NCI-H1694 treated with DMSO at 0.1 percent for 48 hours (cell line): ENCODE measurements at regions not wholly inside any gene's neighbourhood (a gene's known extent, or its start where the extent isn't known, plus 50 kb on each side); places are given as distances from the start of the nearest gene placed in this dataset.

Experiments
- DNase-seq: peaks from one replicate; lab custom pipeline; 2025; lab: John Stamatoyannopoulos, UW

DNA sequence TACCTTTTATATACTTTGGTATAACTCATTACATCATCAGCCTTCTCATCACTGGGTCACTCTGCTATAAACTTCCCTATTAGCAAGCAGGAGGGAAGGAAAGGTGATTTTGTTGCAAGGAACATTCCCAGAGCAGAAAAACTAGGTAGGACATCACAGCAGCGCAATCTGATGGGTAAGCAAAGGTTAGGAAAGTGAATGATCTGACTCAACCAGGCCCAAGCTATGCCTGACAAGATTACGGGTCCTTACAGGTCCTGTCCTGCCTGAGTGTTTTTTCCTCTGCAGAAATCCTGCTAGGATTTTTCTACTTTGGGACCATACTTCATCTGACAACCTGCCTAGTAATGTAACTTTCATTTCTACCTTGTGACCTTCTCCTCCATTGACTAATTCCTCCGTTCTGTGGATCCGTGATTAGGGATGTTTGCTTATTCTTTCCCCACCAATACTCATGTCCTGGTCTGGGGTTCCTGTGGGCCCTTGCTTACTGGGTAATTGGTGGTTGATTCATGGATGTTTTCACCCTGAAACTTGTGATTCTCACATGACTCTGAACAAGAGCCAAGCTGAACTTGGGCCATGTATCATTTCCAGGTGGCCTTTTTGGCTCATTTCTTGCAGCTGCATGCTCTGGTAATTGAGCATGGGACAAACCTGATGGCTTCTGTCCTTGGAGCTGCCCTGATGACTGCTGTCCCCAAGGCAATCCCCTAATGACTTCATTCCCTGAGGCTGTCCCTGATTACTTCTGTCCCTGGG, 111.9 kb upstream of the KIT start:
- no peak for DNase-seq

DNA sequence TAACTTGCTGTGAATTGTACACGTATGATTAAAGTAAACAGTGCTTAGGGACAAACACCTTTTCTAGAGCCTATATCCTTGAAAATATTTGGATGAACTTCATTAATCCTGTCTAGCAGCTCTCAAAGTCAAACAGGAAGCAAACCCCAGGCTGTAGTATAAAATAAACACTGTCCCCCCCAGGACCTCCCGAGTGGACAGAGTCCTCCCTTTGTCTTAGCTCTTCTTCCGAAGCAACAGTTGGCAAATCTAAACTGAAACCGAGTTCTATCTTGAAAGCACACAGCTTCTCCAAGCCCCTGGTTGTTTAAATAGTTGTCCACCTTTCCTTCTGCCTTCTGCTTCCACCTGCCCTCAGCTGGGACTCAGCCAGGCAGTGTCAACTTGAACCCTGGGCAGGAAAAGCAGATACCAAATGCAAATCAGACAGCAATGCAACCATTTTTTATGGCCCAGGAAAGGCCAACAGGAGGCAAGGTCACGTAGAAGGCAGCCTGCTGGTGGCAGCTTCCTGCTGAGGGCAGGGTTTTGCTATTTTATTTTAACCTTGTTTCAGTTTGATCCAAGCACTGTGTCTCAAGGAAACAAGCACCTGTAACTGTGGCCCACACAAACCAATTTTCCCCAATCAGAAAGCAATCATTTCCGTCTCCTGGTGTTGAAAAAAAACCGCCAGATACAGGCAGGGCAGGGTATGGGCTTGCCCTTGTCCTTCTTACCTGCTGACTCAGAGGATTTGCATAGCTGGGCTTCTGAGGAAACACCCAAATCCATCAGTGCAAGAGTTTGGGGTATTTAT, 110.3 kb upstream of the KIT start:
- no peak for DNase-seq

DNA sequence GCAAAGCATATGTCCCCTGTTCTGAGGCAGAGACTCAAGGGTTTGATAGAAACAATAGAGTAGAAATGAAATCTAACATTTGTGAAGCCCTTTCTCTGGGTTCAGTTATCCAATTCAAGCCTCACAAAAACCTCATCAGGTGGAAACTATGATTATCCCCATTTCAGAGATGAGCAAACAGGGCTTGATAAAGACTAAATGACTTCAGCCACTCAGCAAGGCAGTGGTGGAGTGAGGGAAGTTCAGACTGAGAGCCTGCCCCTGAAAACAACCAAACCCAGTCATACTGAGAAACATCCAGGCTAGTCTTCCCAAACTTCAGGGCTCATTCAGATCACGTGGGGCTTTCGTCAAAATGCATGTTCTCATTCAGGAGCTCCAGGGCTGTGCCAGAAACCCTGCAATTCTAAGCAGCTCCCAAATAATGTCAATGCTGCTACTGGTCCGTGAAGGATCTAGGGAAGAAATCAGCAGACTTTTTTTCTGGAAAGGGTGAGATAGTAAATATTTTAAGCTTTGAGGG, 109.6 kb upstream of the KIT start:
- DNase-seq: no peak

DNA sequence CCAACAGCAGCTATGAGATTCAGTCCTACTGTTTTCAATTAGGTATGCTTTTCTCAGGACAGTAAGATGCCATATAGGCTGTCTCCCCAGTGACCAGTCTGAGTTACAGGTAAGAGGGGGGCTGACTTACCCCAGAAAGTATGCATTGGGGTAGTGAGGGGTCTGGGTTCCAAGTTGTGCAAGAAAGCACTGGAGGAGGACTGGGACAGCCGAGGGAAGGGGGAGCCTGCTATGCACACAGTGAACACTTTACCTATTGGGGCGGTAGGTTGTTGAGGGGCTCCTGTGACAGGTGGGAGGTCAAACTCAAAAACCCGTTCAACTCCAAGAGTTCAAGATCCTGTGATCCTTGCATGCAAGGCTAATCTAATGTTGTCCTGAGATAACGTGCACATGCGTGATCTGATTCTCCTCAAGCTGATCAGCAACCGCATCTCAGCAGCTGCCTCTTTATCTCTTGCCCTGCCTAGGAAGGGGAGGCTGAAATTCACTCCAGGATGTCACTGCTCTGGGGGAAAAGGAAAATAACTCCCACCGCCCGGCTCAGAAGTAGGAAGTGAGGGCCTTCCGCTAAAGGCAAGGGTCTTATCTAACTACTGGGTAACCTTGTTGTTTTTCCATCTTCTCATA, 108.8 kb upstream of the KIT start:
- DNase-seq: no peak

DNA sequence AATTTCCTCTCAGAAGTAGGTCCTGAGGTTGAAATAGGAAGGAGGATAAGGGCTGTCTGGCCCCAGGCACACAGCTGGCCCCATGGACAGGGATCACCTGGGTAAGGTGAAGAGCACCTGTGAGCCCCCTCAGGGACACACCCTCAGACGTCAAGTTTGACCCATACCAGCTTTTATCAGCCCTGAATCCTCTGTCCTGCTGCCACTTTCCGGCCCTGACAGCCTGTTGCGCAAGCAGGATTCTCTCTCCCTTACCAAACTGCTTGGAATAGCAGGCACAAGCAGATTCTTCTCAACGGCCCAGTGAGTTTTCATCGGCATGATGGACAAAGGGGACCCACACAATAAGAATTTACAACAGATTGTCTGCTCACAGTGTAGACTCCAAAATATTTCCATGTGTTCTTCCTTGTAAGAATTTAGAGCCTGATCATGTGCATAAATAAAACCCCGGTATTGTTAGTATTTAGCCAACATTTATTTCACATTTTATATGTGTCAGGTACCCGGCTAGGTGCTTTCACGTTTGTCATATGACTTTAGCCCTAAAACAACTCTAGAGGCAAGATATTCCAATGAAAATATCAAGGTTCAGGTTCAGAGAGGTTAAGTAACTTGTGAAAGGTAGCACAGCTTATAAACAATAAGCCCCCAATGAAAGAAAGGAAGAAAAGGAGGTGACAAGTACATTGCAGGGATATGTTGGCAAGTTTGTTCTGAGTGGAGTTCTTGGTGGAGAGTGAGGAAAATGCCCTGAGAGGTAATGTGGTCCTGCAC, 107.2 kb upstream of the KIT start:
- no peak for DNase-seq

DNA sequence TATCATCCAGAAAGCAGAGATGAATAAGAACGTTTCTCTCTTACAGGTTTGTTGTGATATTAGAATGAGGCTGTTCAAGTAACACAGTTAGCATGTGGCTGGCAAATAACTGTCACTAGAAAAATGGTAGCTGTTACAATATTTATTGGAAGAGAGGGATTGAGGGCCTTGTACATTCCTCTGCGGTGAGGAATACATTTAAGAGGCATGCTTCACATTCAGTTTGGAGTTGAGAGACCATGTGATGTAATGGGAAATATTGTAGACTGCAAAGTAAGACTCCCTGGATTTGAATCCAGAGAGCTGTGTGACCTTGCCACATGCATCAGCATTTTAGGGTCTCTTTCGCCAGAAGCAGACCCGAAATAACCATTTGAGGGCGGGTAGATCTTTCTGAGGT, 104.8 kb upstream of the KIT start:
- DNase-seq: no peak

DNA sequence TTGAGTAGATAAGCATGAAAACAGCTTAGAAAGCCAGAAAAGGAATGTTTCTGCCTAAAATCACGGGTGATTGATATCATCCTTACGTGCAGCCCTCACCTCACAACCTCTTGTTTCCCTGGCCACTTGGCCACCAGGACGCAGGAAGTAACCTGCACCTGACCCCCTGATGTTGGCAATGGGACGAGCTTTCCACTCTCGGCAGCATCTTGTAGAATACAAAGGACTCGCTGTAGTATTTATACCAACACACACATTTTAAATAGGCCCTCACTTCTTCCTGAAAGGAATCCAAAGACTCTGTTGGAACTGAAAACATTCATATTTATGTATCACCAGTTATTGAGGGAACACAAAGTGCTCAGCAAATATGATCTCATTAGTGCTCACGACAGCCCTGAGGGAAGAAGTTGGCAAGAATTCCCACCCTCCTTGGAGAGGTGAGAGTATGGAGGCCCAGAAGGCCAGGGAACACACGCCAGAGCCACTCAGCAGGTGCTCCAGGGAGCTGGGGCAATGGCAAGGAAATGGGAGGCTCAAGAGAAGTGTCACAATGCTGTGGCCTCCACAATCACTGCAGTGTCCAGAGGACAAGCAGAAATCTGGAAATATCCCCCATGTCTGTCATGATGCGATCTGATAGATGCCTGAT, 103.3 kb upstream of the KIT start:
- no peak for DNase-seq

DNA sequence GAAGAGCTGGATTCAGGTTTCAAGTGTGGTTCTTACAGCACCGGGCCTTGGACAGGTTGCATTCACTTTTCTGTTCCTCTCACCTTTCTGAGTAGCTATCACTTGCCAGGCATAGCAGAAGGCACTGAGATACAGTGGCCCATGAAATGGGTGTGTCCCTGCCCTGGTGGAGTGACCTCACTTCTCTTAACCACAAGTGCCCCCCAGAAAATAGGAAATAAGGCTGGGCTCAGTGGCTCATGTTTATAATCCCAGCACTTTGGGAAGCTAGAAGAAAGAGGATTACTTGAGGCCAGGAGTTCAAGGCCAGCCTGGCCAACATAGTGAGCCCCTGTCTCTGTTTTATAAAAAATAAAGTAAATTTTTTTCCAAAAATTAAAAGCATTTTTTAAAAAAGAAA, 101.7 kb upstream of the KIT start:
- DNase-seq: no peak

DNA sequence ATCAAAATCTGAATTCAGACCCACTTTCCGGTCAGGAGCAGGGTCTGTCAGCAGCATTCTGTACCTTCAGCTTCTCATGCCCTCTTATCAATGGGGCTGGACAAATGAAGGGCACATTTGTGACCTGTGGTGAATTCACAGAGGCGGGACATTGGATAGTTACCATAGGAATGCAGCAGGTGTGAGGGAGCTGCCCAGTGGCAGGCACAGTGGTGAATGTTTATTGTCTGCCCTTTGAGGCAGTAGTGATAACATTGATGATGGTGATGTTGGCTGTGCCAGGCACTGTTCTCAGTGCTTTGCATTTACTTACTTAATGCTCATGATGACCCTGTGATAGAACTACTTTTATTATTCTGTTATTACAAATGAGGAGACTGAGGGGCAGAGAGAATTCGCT, 101.2 kb upstream of the KIT start:
- no peak for DNase-seq

DNA sequence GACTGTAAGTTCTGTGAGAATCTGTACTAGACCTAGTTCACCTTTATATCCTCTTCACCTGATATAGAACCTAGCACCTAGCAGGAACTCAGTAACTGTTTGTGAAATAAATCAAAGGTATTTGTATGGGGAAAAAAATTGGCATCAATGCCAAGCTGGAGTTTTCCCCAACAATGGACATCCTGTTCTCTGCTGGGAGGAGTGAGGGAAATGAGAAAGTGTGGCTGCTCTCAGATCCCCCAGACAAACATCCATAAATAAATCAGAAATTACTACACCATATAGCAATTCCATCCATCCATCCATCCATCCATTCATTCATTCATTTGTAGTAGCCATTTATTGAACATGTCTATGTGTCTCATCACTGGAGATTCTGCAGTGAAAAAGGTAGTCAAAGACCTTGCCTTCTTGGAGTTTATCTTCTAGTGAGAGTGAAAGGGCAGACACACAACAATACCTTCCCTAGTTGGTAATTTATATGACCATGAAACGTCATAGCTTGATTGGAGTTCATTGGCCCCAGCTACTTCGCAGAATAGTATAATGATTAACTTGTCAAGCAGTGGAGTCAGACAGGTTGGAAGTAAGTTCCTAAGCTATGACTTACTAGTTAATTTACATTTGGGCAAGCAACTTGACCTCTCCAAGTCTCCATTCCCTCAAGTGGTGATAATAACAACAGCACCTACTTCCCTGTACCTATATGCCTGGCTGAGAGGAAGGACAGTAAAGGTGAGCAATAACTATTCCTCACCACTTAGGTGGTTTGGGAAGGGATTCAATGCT, 98.7 kb upstream of the KIT start:
- DNase-seq: no peak

DNA sequence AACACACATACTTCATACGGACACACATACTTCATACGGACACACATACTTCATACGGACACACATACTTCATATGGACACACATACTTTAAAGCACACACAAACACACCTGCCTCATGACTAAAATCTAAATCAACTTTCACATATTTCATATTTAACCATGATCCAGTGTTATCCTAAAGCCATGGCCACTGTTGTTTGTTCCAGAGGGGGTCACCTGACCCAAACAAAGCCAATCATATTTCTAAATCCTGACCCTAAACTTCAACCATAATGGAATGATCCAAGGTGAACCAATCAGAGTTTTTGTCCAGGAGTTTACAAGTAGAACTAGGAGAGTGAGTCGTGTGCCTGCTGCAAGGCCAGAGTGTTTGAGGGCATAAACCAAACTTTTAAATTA, 97.2 kb upstream of the KIT start:
- DNase-seq: no peak

DNA sequence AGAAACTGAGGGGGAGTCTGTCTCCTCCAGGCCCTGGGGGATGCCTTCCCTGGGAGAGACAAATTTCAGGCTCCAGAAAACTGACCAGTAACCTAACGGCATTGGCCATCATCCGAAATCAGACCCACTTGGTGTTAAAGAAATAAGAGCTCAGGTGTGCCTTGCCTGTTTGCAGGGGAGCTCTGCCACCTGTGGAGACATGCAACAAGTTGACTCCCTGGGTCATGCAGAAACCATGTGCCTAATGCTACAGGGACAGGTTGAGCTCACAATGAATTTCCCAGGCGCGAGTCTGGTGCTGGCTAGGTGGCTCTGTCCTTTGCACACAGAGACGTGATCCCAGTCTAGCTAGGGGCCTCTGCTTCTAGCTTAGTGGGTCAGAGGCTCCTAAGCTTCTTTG, 95.8 kb upstream of the KIT start:
- DNase-seq: no peak

DNA sequence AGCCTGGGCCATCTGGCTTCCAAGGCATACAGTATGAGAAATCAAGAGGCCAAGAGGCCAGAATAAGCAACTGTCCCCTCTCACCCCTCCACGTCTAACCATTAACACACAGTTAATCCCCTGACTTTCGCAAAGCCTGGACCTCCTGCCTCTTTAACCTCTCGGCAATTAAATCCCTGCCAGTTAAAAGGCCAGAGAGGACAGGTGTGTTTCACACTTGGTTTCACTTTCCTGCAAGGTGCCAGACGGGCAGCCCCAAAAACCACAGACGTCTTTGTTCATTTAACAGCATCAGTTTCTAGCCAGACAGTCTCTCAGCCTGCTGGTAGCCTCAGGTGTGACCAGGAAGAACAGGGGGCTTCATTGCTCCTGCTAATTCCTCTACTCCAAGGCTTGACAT, 91.1 kb upstream of the KIT start:
- DNase-seq: no peak

DNA sequence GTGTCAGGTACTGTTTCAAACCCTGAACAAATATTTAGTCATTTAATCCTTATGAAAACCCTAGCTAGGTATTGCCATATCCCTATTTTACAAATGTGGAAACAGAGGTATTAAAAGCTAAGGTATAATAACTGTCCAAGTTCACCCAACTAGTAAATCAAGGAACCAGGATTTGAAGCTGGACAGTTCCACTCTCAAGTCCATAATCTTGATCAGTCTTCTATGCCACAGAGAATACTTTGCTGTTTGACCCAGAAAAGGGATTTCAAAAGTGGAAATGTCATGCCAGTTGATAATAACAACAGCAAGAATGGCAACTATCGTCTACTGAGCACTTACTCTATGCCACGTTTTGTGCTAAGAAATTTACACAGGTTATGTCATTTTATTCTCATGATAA, 90.4 kb upstream of the KIT start:
- no peak for DNase-seq

DNA sequence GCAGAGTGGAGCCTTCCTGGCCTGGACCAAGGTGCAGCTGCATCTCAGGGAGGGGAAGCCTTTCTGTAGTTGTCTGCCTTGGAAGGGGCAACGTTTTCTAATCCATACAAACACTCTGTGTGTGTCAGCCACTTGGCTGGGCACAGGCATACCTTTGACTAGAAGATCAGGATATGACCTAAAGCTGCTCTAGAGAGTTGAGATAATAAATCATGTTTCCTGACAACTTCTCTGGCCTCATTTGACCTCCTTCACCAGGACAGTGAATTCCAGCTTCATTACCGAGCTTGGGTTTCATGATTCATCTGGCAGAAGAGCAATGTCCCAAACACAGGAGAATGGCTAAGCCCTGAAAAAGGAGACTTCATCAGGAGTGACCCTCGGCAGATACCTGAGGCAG, 89.6 kb upstream of the KIT start:
- DNase-seq: no peak

DNA sequence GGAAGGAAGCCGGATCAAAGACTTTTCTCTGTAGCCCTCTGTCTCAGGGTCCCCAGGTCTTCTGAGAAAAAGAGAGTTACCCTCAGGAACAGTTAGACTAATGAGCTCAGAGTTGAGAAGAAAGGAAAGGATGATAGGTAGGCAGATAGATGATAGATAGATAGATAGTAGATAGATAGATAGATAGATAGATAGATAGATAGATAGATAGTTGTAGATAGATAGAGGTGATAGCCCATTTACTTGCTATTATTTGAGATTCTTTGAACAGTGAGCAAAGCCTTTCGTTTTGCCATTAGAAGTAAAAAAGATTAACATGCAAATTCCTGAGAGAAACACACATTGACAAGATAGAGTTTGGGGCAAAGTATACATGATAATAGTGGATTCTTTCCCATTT, 86.9 kb upstream of the KIT start:
- DNase-seq: no peak

DNA sequence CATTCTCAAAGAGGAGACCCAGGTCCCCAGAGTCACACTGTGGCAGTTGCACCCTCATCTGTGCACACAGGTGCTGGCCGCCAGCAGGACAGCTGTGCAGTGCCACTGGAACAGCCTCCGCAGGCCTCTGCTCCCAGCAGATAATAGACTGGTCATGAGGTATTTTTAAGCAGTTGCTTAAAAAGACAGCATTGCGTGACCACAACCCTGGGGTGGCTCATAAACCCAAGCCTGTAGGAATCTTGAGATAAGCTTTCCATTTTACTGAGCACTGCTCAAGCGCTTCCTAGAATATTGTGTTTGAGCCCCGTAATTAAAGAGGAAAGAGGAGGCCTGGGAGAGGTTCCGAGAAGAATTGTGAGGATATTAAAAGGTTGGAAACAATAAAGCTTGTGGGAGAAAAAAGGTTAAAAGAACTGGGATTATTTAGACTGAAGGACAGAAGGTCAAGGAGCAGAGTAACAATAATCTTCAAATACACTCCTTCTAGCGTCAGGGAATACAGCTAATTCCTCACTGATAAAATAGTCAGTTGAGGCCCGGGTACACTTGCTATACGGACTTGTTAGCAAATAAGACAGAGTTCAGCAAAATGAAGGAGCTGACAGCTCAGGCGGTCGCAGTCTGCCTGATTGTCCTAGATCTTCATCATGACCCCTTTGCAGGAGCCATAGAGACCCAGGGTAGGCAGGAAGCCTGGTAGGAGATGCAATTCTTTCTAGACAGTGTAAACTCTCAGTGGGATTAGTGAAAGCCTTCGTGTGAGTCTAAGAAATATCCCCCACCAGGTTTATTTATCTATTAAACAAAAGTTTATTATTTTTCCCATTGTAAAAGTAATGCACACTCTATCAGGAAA, 86.2 kb upstream of the KIT start:
- no peak for DNase-seq

DNA sequence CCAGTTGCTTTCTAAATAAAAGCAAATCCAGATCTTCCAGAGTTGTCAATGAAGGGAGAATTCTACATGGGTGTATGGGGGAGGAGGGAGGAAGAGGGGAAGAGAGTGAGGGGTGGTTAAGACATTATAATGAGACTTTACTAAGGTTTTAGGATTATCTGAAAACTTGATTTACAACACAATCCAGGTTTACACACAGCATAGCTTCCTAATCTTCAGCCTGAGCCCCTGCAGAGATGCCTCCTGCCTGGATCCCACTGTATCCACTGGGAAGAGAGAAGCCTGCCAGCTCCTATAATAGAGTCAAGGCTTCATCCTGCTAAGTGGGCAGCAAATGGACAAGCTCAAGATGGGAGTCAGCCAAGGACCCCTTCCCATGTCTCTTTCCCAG, 85.6 kb upstream of the KIT start:
- DNase-seq: no peak

DNA sequence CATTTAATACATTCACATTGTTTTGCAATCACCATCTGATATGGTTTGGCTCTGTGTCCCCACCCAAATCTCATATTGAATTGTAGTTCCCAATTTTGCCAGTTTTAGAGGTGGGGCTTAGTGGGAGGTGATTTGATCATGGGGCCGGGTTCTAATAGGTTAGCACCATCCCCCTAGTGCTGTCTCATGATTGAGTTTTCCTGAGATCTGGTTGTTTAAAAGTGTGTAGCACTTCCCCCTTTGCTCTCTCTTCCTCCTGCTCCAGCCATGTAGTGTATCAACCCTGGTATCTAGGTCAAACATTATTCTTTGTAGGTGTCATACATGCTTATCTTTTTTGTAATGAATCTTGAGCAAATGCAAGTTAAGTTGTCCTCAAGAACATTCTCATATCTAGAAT, 83.3 kb upstream of the KIT start:
- no peak for DNase-seq

DNA sequence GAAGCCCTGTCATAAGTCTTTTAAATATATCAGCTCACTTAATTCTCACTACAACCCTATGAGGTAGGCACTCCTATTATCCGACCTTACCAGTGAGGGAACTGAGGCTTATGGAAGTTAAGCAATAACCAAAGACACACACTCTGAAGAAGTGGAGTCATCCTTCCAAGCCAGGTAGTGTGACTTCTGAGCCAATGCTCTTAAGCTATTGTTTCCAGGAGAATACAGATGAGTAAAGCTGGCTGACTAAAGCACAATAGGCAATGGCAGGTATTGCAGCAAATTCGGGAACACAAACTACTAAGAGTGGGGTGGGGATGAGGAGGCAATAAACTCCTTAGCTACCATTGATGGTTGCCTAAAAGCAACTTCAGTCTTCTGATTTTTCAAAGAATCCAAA, 81.8 kb upstream of the KIT start:
- DNase-seq: no peak
